HUES64 (cell line): ENCODE measurements at regions not wholly inside any gene's neighbourhood (a gene's known extent, or its start where the extent isn't known, plus 50 kb on each side); places are given as distances from the start of the nearest gene placed in this dataset.

Experiments used
- H3K27ac ChIP-seq: 2 replicates; pipeline ENCODE4 v1.7.0; 2013; ENCODE audit warnings: low read depth, low read length, inconsistent platforms
- H3K27me3 ChIP-seq: 2 replicates; pipeline ENCODE4 v1.6.1; 2013; ENCODE audit warnings: mild to moderate bottlenecking, low read length; ENCODE audit not compliant: insufficient read depth
- H3K36me3 ChIP-seq: 2 replicates; pipeline ENCODE4 v1.6.1; 2013; ENCODE audit warnings: mild to moderate bottlenecking, low read length; ENCODE audit not compliant: insufficient read depth
- H3K4me1 ChIP-seq: 2 replicates; pipeline ENCODE4 v1.6.1; 2013; ENCODE audit warnings: mild to moderate bottlenecking, low read length, moderate library complexity; ENCODE audit not compliant: insufficient read depth
- H3K4me3 ChIP-seq: 2 replicates; pipeline ENCODE4 v1.5.1; 2013; ENCODE audit warnings: mild to moderate bottlenecking, low read length, moderate library complexity
- H3K9ac ChIP-seq: 2 replicates; pipeline ENCODE4 v1.6.1; 2013; ENCODE audit warnings: mild to moderate bottlenecking, low read depth, low read length
- H3K9me3 ChIP-seq: 2 replicates; pipeline ENCODE4 v1.6.1; 2013; ENCODE audit warnings: low read depth, low read length; ENCODE audit not compliant: insufficient read depth
- WGBS: fragments of 150-250, 120-280 bp; methylation state at CpG from one replicate; pipeline ENCODE4 v1.1.7; 2013; ENCODE audit warnings: missing lambda C conversion rate; 5-methylcytosine and 5-hydroxymethylcytosine counted together

GRCh38 chr2:144936442-144936841 lies 416.5 kb upstream of the ZEB2 start:
- Histone ChIP-seq H3K4me3 (no peak overlapping the region), H3K9me3 (no peaks in the 10 kb centered on the region), H3K9ac (no peak overlapping the region), H3K27ac (no peak overlapping the region), H3K27me3 (no peaks in the 10 kb centered on the region), H3K4me1 (0 out of 2 replicates have a peak, but pooled peaks cover 3% of the 10 kb centered on the region), H3K36me3 (no peaks in the 10 kb centered on the region)
- 96% methylated on average over 4 of the region's 4 CpGs for WGBS

- Histone ChIP-seq H3K36me3 (no peaks in the 10 kb centered on the region), H3K4me1 (0 out of 2 replicates have a peak, but pooled peaks cover 3% of the 10 kb centered on the region), H3K27ac (no peak overlapping the region), H3K27me3 (no peaks in the 10 kb centered on the region), H3K9ac (no peak overlapping the region), H3K4me3 (no peak overlapping the region), H3K9me3 (no peaks in the 10 kb centered on the region)
- 91% methylated on average over 2 of the region's 2 CpGs for WGBS
Observed at GRCh38 chr2:144935736-144936135, 415.8 kb upstream of the ZEB2 start.

- no peaks in the 10 kb centered on the region for H3K36me3 ChIP-seq
- H3K4me3 ChIP-seq: no peak overlapping the region
- H3K27me3 ChIP-seq: no peaks in the 10 kb centered on the region
- no peaks in the 10 kb centered on the region for H3K9me3 ChIP-seq
- H3K9ac ChIP-seq: no peak overlapping the region
- 0 out of 2 replicates have a peak, but pooled peaks cover 3% of the 10 kb centered on the region for H3K4me1 ChIP-seq
- 94% methylated on average over 5 of the region's 5 CpGs for WGBS
- no peak overlapping the region for H3K27ac ChIP-seq
Observed at GRCh38 chr2:144935191-144935590, 415.3 kb upstream of the ZEB2 start.

GRCh38 chr2:144931960-144932359 lies 412.0 kb upstream of the ZEB2 start:
- H3K27me3 ChIP-seq: no peaks in the 10 kb centered on the region
- no peaks in the 10 kb centered on the region for H3K36me3 ChIP-seq
- no peak overlapping the region for H3K27ac ChIP-seq
- no peak overlapping the region for H3K4me3 ChIP-seq
- H3K9ac ChIP-seq: no peak overlapping the region
- 0 out of 2 replicates have a peak, but pooled peaks cover 2% of the 10 kb centered on the region for H3K9me3 ChIP-seq
- H3K4me1 ChIP-seq: no peaks in the 10 kb centered on the region

- H3K27ac ChIP-seq: no peak overlapping the region
- H3K4me3 ChIP-seq: no peak overlapping the region
- 86% methylated on average over 1 of the region's 1 CpG for WGBS
- H3K9me3 ChIP-seq: 0 out of 2 replicates have a peak, but pooled peaks cover 2% of the 10 kb centered on the region
- H3K27me3 ChIP-seq: no peaks in the 10 kb centered on the region
- no peaks in the 10 kb centered on the region for H3K36me3 ChIP-seq
- no peak overlapping the region for H3K9ac ChIP-seq
- no peaks in the 10 kb centered on the region for H3K4me1 ChIP-seq
Observed at GRCh38 chr2:144931480-144931879, 411.6 kb upstream of the ZEB2 start.

- H3K4me1 ChIP-seq: no peaks in the 10 kb centered on the region
- no peaks in the 10 kb centered on the region for H3K27me3 ChIP-seq
- 0 out of 2 replicates have a peak, but pooled peaks cover 2% of the 10 kb centered on the region for H3K9me3 ChIP-seq
- no CpG with 5 or more reads among the region's 1 CpG for WGBS
- no peak overlapping the region for H3K27ac ChIP-seq
- no peaks in the 10 kb centered on the region for H3K36me3 ChIP-seq
- no peak overlapping the region for H3K4me3 ChIP-seq
- no peak overlapping the region for H3K9ac ChIP-seq
Observed at GRCh38 chr2:144927429-144927828, 407.5 kb upstream of the ZEB2 start.

- H3K27ac ChIP-seq: no peak overlapping the region
- 80% methylated on average over 4 of the region's 4 CpGs for WGBS
- 0 out of 2 replicates have a peak, but pooled peaks cover 2% of the 10 kb centered on the region for H3K9me3 ChIP-seq
- no peak overlapping the region for H3K4me3 ChIP-seq
- H3K27me3 ChIP-seq: no peaks in the 10 kb centered on the region
- H3K4me1 ChIP-seq: no peaks in the 10 kb centered on the region
- no peak overlapping the region for H3K9ac ChIP-seq
- no peaks in the 10 kb centered on the region for H3K36me3 ChIP-seq
Observed at GRCh38 chr2:144925886-144926285, 406.0 kb upstream of the ZEB2 start.

GRCh38 chr2:144924827-144925226 lies 404.9 kb upstream of the ZEB2 start:
- H3K36me3 ChIP-seq: no peaks in the 10 kb centered on the region

GRCh38 chr2:144922519-144922918 lies 402.6 kb upstream of the ZEB2 start:
- Histone ChIP-seq H3K36me3 (no peaks in the 10 kb centered on the region), H3K27ac (no peak overlapping the region), H3K4me1 (no peaks in the 10 kb centered on the region), H3K27me3 (no peaks in the 10 kb centered on the region), H3K9ac (no peak overlapping the region), H3K4me3 (no peak overlapping the region), H3K9me3 (0 out of 2 replicates have a peak, but pooled peaks cover 1% of the 10 kb centered on the region)
- 95% methylated on average over 2 of the region's 2 CpGs for WGBS

More at GRCh38 chr2:144924827-144925226, 404.9 kb upstream of the ZEB2 start:
- H3K9ac ChIP-seq: no peak overlapping the region
- no peak overlapping the region for H3K4me3 ChIP-seq
- no peaks in the 10 kb centered on the region for H3K4me1 ChIP-seq
- 0 out of 2 replicates have a peak, but pooled peaks cover 2% of the 10 kb centered on the region for H3K9me3 ChIP-seq
- H3K27ac ChIP-seq: no peak overlapping the region
- no peaks in the 10 kb centered on the region for H3K27me3 ChIP-seq

- no peaks in the 10 kb centered on the region for H3K9me3 ChIP-seq
- no peaks in the 10 kb centered on the region for H3K36me3 ChIP-seq
- no peak overlapping the region for H3K4me3 ChIP-seq
- WGBS: 98% methylated on average over 3 of the region's 3 CpGs
- H3K27ac ChIP-seq: no peak overlapping the region
- no peaks in the 10 kb centered on the region for H3K27me3 ChIP-seq
- no peak overlapping the region for H3K9ac ChIP-seq
- no peaks in the 10 kb centered on the region for H3K4me1 ChIP-seq
Observed at GRCh38 chr2:144920755-144921530, 401.0 kb upstream of the ZEB2 start.

- Histone ChIP-seq H3K4me3 (no peak overlapping the region), H3K27me3 (no peaks in the 10 kb centered on the region), H3K4me1 (no peaks in the 10 kb centered on the region), H3K36me3 (no peaks in the 10 kb centered on the region), H3K9ac (no peak overlapping the region), H3K9me3 (no peaks in the 10 kb centered on the region), H3K27ac (no peak overlapping the region)
- 89% methylated on average over 2 of the region's 2 CpGs for WGBS
Observed at GRCh38 chr2:144914622-144915318, 394.9 kb upstream of the ZEB2 start.
